HepG2 (cell line): ENCODE measurements at regions not wholly inside any gene's neighbourhood (a gene's known extent, or its start where the extent isn't known, plus 50 kb on each side); places are given as distances from the start of the nearest gene placed in this dataset.

Source experiments
- ATAC-seq: fragments of 200-7000 bp; cut with Tn5 transposase; 3 replicates; pipeline ENCODE4 v1.9.1; 2020; ENCODE audit warnings: mild to moderate bottlenecking, moderate library complexity
- BruUV-seq: library from RNA; stranded (reverse); fragments of 400-500 nt; replicated peaks from 2 replicates; lab custom pipeline; 2021; lab: Mats Ljungman, UMichigan
- CTCF ChIA-PET: fragments of 300-600 bp; formaldehyde crosslinking; extraction: SDS; loops from one replicate; lab custom pipeline; 2021; ENCODE audit warnings: low total read pairs, inconsistent platforms, low intra/inter-chr PET ratio; lab: Yijun Ruan, JAX
- POLR2A ChIA-PET: fragments of 350-600 bp; sonication (Branson Sonifier 250); formaldehyde crosslinking; loops from one replicate; lab custom pipeline; 2020; ENCODE audit warnings: antibody characterized with exemption, inconsistent platforms; lab: Yijun Ruan, JAX
- DNase-seq: peaks from one replicate; pipeline ENCODE4 v3.0.0-alpha.2; 2015; ENCODE audit warnings: low spot score
- FAIRE-seq: peaks from 3 replicates; lab custom pipeline; 2011; peaks lifted over from hg19 to GRCh38; lab: Jason Lieb, UNC
- H2AFZ ChIP-seq: one replicate; pipeline ENCODE4 v1.6.1; 2011; ENCODE audit warnings: low read length, inconsistent platforms
- H3K27ac ChIP-seq: fragments of 300-600 bp; 3 replicates; pipeline ENCODE4 v1.8.0; 2011; ENCODE audit warnings: mixed run types, mild to moderate bottlenecking, mixed read lengths, low read length, inconsistent platforms; ENCODE audit not compliant: insufficient read depth; ENCODE audit errors: extremely low read length
- H3K27me3 ChIP-seq, 2 experiments: fragments of 200-600 bp in 1 of 2; 2 replicates in 1 of 2; 3 replicates in 1 of 2; pipeline versions ENCODE4 v1.6.0 to v1.8.0; 2011; ENCODE audit warnings: low read length in 2 of 2, mild to moderate bottlenecking in 2 of 2, moderate library complexity in 2 of 2, inconsistent platforms in 1 of 2; ENCODE audit not compliant: insufficient read depth in 2 of 2, control insufficient read depth in 1 of 2
- H3K36me3 ChIP-seq, 2 experiments: fragments of 200-600 bp in 1 of 2; replicated peaks in 1 of 2; 2 replicates in 1 of 2; 3 replicates in 1 of 2; pipeline versions ENCODE4 v1.5.1 to v1.8.0; 2011; ENCODE audit warnings: low read length in 2 of 2, inconsistent platforms in 1 of 2; ENCODE audit not compliant: insufficient read depth in 2 of 2, control insufficient read depth in 1 of 2
- H3K4me1 ChIP-seq: 2 replicates; pipeline ENCODE4 v1.5.1; 2012; ENCODE audit warnings: low read length, inconsistent platforms; ENCODE audit not compliant: insufficient read depth
- H3K4me2 ChIP-seq: 2 replicates; pipeline ENCODE4 v1.6.0; 2011; ENCODE audit warnings: low read depth, low read length, inconsistent platforms
- H3K4me3 ChIP-seq, 3 experiments: fragments of 200-600 bp in 1 of 3; sonication (generic), shearing (Covaris generic) in 1 of 3; replicated peaks in 1 of 3; 2 replicates each; pipeline ENCODE4 v1.5.1; 2011 to 2016; ENCODE audit warnings: low read length in 3 of 3, inconsistent platforms in 2 of 3, low read depth in 2 of 3, mild to moderate bottlenecking in 2 of 3, control low read depth in 1 of 3, mixed read lengths in 1 of 3; ENCODE audit not compliant: insufficient read depth in 1 of 3
- H3K79me2 ChIP-seq: one replicate; pipeline ENCODE4 v1.6.1; 2011; ENCODE audit warnings: low read length, inconsistent platforms; ENCODE audit not compliant: insufficient read depth
- H3K9ac ChIP-seq: 2 replicates; pipeline ENCODE4 v1.6.0; 2011; ENCODE audit warnings: mild to moderate bottlenecking, low read depth, low read length, inconsistent platforms; ENCODE audit not compliant: insufficient read depth
- H3K9me3 ChIP-seq: 2 replicates; pipeline ENCODE4 v1.5.1; 2012; ENCODE audit warnings: mild to moderate bottlenecking, low read length
- H4K20me1 ChIP-seq: 2 replicates; pipeline ENCODE4 v1.6.0; 2011; ENCODE audit warnings: inconsistent platforms, mild to moderate bottlenecking, low read length, moderate library complexity; ENCODE audit not compliant: insufficient read depth
- ATF2 ChIP-seq: sonication (generic); formaldehyde crosslinking; IDR thresholded peaks from 2 replicates; pipeline ENCODE4 v1.4.0; 2020; ENCODE audit warnings: missing genetic modification reagents
- ATF7-NPFF ChIP-seq: sonication (generic); formaldehyde crosslinking; IDR thresholded peaks from 2 replicates; pipeline ENCODE4 v1.8.1; 2023; ENCODE audit warnings: mild to moderate bottlenecking, low read depth, missing genetic modification reagents, moderate library complexity
- KLF11 ChIP-seq: IDR thresholded peaks from 2 replicates; pipeline ENCODE4 v1.6.1; 2016; ENCODE audit warnings: missing compliant biosample characterization
- SMC3 ChIP-seq: IDR thresholded peaks from 2 replicates; pipeline ENCODE4 v1.6.1; 2011; ENCODE audit warnings: low read length, improper control_type of control experiment
- SRY ChIP-seq: sonication (generic); formaldehyde crosslinking; IDR thresholded peaks from 2 replicates; pipeline ENCODE4 v1.8.0; 2022; ENCODE audit warnings: mild to moderate bottlenecking, missing genetic modification reagents
- ZBTB37 ChIP-seq: sonication (generic); formaldehyde crosslinking; IDR thresholded peaks from 2 replicates; pipeline ENCODE4 v1.4.0; 2020; ENCODE audit warnings: mild to moderate bottlenecking, missing genetic modification reagents
- ZMYM4 ChIP-seq: sonication (generic); formaldehyde crosslinking; IDR thresholded peaks from 2 replicates; pipeline ENCODE4 v1.8.1; 2023; ENCODE audit warnings: mild to moderate bottlenecking, missing genetic modification reagents
- ZNF264 ChIP-seq: sonication (generic); formaldehyde crosslinking; IDR thresholded peaks from 2 replicates; pipeline ENCODE4 v1.4.0; 2020; ENCODE audit warnings: missing genetic modification reagents
- ZNF616 ChIP-seq: sonication (generic); formaldehyde crosslinking; IDR thresholded peaks from 2 replicates; pipeline ENCODE4 v1.5.0; 2020; ENCODE audit warnings: low read depth, mild to moderate bottlenecking, missing genetic modification reagents
- WGBS: methylation state at CpG from one replicate; pipeline ENCODE4 v1.1.6; 2017; ENCODE audit warnings: low lambda C conversion rate; 5-methylcytosine and 5-hydroxymethylcytosine counted together
- in situ Hi-C: cut with HindIII; loops from 2 replicates; pipeline ENCODE4 v1.10.0; 2017; ENCODE audit warnings: low pct_unique_long_range_greater_than_20kb; ENCODE audit not compliant: extremely low pct_ligation_motif_present
- intact Hi-C: fragments of 100-400 bp; cut with micrococcal nuclease; formaldehyde crosslinking; loops from one replicate; pipeline ENCODE4 v1.10.0; 2022; ENCODE audit not compliant: unreplicated experiment

GRCh38 chr20:16806061-16806460, 57.9 kb downstream of the OTOR start:
- Histone ChIP-seq H3K9ac (no peak overlapping the region), H3K79me2 (no peaks in the 10 kb centered on the region), H3K27ac (no peak overlapping the region), H4K20me1 (no peaks in the 10 kb centered on the region), H2AFZ (no peak overlapping the region), H3K9me3 (no peaks in the 10 kb centered on the region), H3K4me3 (no peak overlapping the region), H3K36me3 (no peaks in the 10 kb centered on the region), H3K4me2 (no peak overlapping the region), H3K4me1 (no peaks in the 10 kb centered on the region), H3K27me3 (peaks cover 1 to 33% of the 10 kb centered on the region in 2 experiments; a peak in 2 of 5 replicates)
- FAIRE-seq (no peak), ATAC-seq (no peak), DNase-seq (no peak)
- 0% methylated on average over 6 of the region's 6 CpGs for WGBS
- POLR2A ChIA-PET: no interaction called here
- no peak for TF ChIP-seq ZMYM4 (CRISPR knock-in tag)
- TF ChIP-seq ATF7-NPFF (CRISPR knock-in tag): no peak
- TF ChIP-seq SRY (CRISPR knock-in tag): no peak
- no peak for TF ChIP-seq KLF11 (CRISPR knock-in tag)
- TF ChIP-seq ZNF264 (CRISPR knock-in tag): no peak
- no peak for TF ChIP-seq ATF2 (CRISPR knock-in tag)
- no peak for TF ChIP-seq ZNF616 (CRISPR knock-in tag)
- TF ChIP-seq SMC3: no peak
- TF ChIP-seq ZBTB37 (CRISPR knock-in tag): no peak
- CTCF ChIA-PET: no interaction called here
- no TSS peak for BruUV-seq
- intact Hi-C loops (no loop called here), in situ Hi-C loops (no loop called here)
